Upper lobe of left lung (tissue), 6 donors: ENCODE measurements at regions not wholly inside any gene's neighbourhood (a gene's known extent, or its start where the extent isn't known, plus 50 kb on each side); places are given as distances from the start of the nearest gene placed in this dataset.

ENCODE experiments used
- ATAC-seq, 2 donors: fragments of 200-7000 bp; cut with Tn5 transposase; one replicate each; pipeline ENCODE4 v1.9.1; 2022; ENCODE audit warnings: mild to moderate bottlenecking in 2 of 2, moderate library complexity in 2 of 2; ENCODE audit not compliant: low FRiP score in 2 of 2
- DNase-seq, 2 donors: peaks; one replicate each; pipeline ENCODE4 v3.0.0-alpha.2; 2019 to 2020
- H3K27ac ChIP-seq, 4 donors: fragments of 200-600 bp; sonication (generic); one replicate each; pipeline ENCODE4 v1.5.1; 2016 to 2019
- H3K27me3 ChIP-seq, 4 donors: fragments of 200-600 bp; sonication (generic); one replicate each; pipeline ENCODE4 v1.5.1; 2017 to 2019
- H3K36me3 ChIP-seq, 4 donors: fragments of 200-600 bp; sonication (generic); one replicate each; pipeline ENCODE4 v1.5.1; 2016 to 2019
- H3K4me1 ChIP-seq, 4 donors: fragments of 200-600 bp; sonication (generic); one replicate each; pipeline ENCODE4 v1.5.1; 2018 to 2019
- H3K4me3 ChIP-seq, 4 donors: fragments of 200-600 bp; sonication (generic); one replicate each; pipeline ENCODE4 v1.5.1; 2017 to 2019; ENCODE audit warnings: mild to moderate bottlenecking in 2 of 4, moderate library complexity in 1 of 4
- H3K9me3 ChIP-seq, 4 donors: fragments of 200-600 bp; sonication (generic); one replicate each; pipeline ENCODE4 v1.5.1; 2018 to 2019
- CTCF ChIP-seq, 6 experiments: fragments of 450-650 bp in 4 of 6; fragments of 200-600 bp in 2 of 6; sonication (generic) in 2 of 6; IDR thresholded peaks; one replicate each; pipeline ENCODE4 v1.5.1; 2016 to 2019; ENCODE audit warnings: antibody characterized with exemption in 6 of 6
- EP300 ChIP-seq, 4 donors: sonication (generic); formaldehyde crosslinking; IDR thresholded peaks; one replicate each; pipeline ENCODE4 v1.5.1; 2017; ENCODE audit warnings: antibody characterized with exemption in 4 of 4, control low read depth in 2 of 4
- POLR2A ChIP-seq, 4 donors: fragments of 450-650 bp; IDR thresholded peaks; one replicate each; pipeline ENCODE4 v1.5.1; 2016 to 2017; ENCODE audit warnings: antibody characterized with exemption in 4 of 4, mild to moderate bottlenecking in 2 of 4
- POLR2AphosphoS5 ChIP-seq, 2 donors: sonication (generic); formaldehyde crosslinking; IDR thresholded peaks; one replicate each; pipeline ENCODE4 v1.5.1; 2017; ENCODE audit warnings: antibody characterized with exemption in 2 of 2
- WGBS, 2 donors: methylation state at CpG; one replicate each; pipeline ENCODE4 v1.1.5; 2017 to 2018; 5-methylcytosine and 5-hydroxymethylcytosine counted together
- donor health status: DM: no; HTN: no; CAD: no; lungs with moderate emphysema.
- donor health status: DM: no; HTN: yes; CAD: no; lungs with severe emphysema.

- Histone ChIP-seq H3K4me3 (no peak overlapping the region), H3K27me3 (no peaks in the 10 kb centered on the region), H3K27ac (no peak overlapping the region), H3K36me3 (no peaks in the 10 kb centered on the region), H3K4me1 (no peaks in the 10 kb centered on the region), H3K9me3 (no peaks in the 10 kb centered on the region)
- DNase-seq = no peak
- TF ChIP-seq POLR2AphosphoS5 (IDR thresholded peaks at IDR 0.05) = no peak
- TF ChIP-seq CTCF (IDR thresholded peaks at IDR 0.05) = no peak
- TF ChIP-seq POLR2A (IDR thresholded peaks at IDR 0.05) = no peak
- no peak for TF ChIP-seq EP300 (IDR thresholded peaks at IDR 0.05)
- ATAC-seq = no peak
Observed at GRCh38 chr13:107284173-107284572, 716.2 kb upstream of the ARGLU1 start.

GRCh38 chr13:107277911-107278310 lies 710.0 kb upstream of the ARGLU1 start:
- H3K9me3 ChIP-seq = no peaks in the 10 kb centered on the region

GRCh38 chr13:107276936-107277335 lies 709.0 kb upstream of the ARGLU1 start:
- Histone ChIP-seq H3K27me3 (no peaks in the 10 kb centered on the region), H3K4me1 (no peaks in the 10 kb centered on the region), H3K27ac (no peak overlapping the region), H3K36me3 (no peaks in the 10 kb centered on the region), H3K9me3 (no peaks in the 10 kb centered on the region), H3K4me3 (no peak overlapping the region)
- DNase-seq (no peak), ATAC-seq (no peak)
- TF ChIP-seq CTCF (IDR thresholded peaks at IDR 0.05) (no peak), POLR2AphosphoS5 (IDR thresholded peaks at IDR 0.05) (no peak), EP300 (IDR thresholded peaks at IDR 0.05) (no peak), POLR2A (IDR thresholded peaks at IDR 0.05) (no peak)
- 84 to 87% methylated on average over 2 of the region's 2 CpGs for WGBS, 2 donors

More at GRCh38 chr13:107277911-107278310, 710.0 kb upstream of the ARGLU1 start:
- Histone ChIP-seq H3K36me3 (no peaks in the 10 kb centered on the region), H3K4me1 (no peaks in the 10 kb centered on the region), H3K27me3 (no peaks in the 10 kb centered on the region), H3K27ac (no peak overlapping the region), H3K4me3 (no peak overlapping the region)
- 90% methylated on average over 6 of the region's 6 CpGs for WGBS, 2 donors
- ATAC-seq (no peak), DNase-seq (no peak)
- TF ChIP-seq POLR2AphosphoS5 (IDR thresholded peaks at IDR 0.05) = no peak
- TF ChIP-seq CTCF (IDR thresholded peaks at IDR 0.05) = no peak

- Histone ChIP-seq H3K4me1 (no peaks in the 10 kb centered on the region), H3K27ac (no peak overlapping the region), H3K4me3 (no peak overlapping the region), H3K36me3 (no peaks in the 10 kb centered on the region), H3K27me3 (no peaks in the 10 kb centered on the region), H3K9me3 (no peaks in the 10 kb centered on the region)
- ATAC-seq (no peak), DNase-seq (no peak)
- TF ChIP-seq CTCF (IDR thresholded peaks at IDR 0.05) (no peak), POLR2AphosphoS5 (IDR thresholded peaks at IDR 0.05) (no peak), EP300 (IDR thresholded peaks at IDR 0.05) (no peak), POLR2A (IDR thresholded peaks at IDR 0.05) (no peak)
- 75 to 85% methylated on average over 4 to 6 of the region's 6 CpGs for WGBS, 2 donors
Observed at GRCh38 chr13:107275945-107276614, 708.1 kb upstream of the ARGLU1 start.

- no peaks in the 10 kb centered on the region for H3K36me3 ChIP-seq
- TF ChIP-seq POLR2A (IDR thresholded peaks at IDR 0.05) = no peak
- TF ChIP-seq POLR2AphosphoS5 (IDR thresholded peaks at IDR 0.05) = no peak
- TF ChIP-seq CTCF (IDR thresholded peaks at IDR 0.05) = no peak
- TF ChIP-seq EP300 (IDR thresholded peaks at IDR 0.05) = no peak
- DNase-seq (no peak), ATAC-seq (no peak)
- H3K9me3 ChIP-seq = no peaks in the 10 kb centered on the region
- H3K4me3 ChIP-seq = no peak overlapping the region
- WGBS, 2 donors = 73 to 89% methylated on average over 4 of the region's 4 CpGs
- H3K27me3 ChIP-seq = no peaks in the 10 kb centered on the region
- H3K4me1 ChIP-seq = no peaks in the 10 kb centered on the region
- no peak overlapping the region for H3K27ac ChIP-seq
Observed at GRCh38 chr13:107275312-107275711, 707.4 kb upstream of the ARGLU1 start.
